ENCODE measurements at regions not wholly inside any gene's neighbourhood (a gene's known extent, or its start where the extent isn't known, plus 50 kb on each side); places are given as distances from the start of the nearest gene placed in this dataset.

DNA sequence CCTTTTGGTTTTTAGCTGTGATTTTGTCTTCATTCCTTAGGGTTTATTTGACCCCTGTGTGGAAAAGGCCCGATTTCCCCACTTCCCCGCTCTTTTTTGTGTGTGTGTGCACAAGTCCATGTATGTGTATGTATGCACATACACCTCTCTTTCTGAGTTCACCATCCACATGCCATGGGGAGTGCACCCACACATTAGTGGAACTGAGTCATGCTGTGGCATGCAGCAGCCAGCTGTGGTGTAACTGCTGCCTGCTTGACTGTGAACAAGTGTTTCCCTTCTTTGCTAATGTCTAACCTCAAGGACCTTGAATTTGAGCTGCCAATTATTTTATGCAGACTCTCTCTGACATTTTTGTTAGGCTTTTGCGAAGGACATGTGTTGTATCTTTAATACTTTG lies 434.9 kb upstream of the TPM1 start:
- TF ChIP-seq, protein P1, sequence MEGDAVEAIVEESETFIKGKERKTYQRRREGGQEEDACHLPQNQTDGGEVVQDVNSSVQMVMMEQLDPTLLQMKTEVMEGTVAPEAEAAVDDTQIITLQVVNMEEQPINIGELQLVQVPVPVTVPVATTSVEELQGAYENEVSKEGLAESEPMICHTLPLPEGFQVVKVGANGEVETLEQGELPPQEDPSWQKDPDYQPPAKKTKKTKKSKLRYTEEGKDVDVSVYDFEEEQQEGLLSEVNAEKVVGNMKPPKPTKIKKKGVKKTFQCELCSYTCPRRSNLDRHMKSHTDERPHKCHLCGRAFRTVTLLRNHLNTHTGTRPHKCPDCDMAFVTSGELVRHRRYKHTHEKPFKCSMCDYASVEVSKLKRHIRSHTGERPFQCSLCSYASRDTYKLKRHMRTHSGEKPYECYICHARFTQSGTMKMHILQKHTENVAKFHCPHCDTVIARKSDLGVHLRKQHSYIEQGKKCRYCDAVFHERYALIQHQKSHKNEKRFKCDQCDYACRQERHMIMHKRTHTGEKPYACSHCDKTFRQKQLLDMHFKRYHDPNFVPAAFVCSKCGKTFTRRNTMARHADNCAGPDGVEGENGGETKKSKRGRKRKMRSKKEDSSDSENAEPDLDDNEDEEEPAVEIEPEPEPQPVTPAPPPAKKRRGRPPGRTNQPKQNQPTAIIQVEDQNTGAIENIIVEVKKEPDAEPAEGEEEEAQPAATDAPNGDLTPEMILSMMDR (IDR thresholded peaks at IDR 0.05): no peak
- no peak for TF ChIP-seq POLR2A (IDR thresholded peaks at IDR 0.05)

All from body of pancreas (tissue), 4 donors.